ENCODE measurements at regions not wholly inside any gene's neighbourhood (a gene's known extent, or its start where the extent isn't known, plus 50 kb on each side); places are given as distances from the start of the nearest gene placed in this dataset.

GRCh38 chr6:20348041-20348440 is 53.6 kb upstream of the E2F3 start:
- TF ChIP-seq POLR2A (IDR thresholded peaks at IDR 0.05; ENCODE audit: low read depth) (no peak), CTCF (IDR thresholded peaks at IDR 0.05) (no peak), EP300 (IDR thresholded peaks at IDR 0.05) (no peak)

Data from esophagus muscularis mucosa (tissue), 4 donors.